ENCODE measurements at regions not wholly inside any gene's neighbourhood (a gene's known extent, or its start where the extent isn't known, plus 50 kb on each side); places are given as distances from the start of the nearest gene placed in this dataset.

DNA sequence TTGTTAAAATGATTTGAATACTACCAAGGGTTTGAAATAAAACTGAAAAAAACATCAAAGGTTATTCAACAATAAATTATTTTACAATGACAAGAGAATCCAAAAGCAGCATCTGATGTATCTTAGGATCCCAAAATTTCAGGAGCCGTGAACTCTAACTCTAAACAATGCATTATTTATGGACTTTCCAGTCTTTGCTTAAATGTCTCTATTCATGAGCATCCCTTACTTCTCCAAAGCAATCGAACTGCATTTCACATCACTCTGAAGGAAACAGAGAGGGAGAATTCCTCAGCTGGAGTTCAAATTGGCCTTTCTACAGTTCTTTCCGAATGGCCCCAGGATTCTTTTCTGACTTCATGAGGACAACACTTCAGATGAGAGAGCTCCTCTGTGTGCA lies 229.1 kb downstream of the CBLN4 start:
- intact Hi-C loops (cut with micrococcal nuclease; ENCODE audit: unreplicated experiment) = no loop called here
- POLR2A ChIA-PET (ENCODE audit: low non-redundant PET) = no interaction called here

DNA sequence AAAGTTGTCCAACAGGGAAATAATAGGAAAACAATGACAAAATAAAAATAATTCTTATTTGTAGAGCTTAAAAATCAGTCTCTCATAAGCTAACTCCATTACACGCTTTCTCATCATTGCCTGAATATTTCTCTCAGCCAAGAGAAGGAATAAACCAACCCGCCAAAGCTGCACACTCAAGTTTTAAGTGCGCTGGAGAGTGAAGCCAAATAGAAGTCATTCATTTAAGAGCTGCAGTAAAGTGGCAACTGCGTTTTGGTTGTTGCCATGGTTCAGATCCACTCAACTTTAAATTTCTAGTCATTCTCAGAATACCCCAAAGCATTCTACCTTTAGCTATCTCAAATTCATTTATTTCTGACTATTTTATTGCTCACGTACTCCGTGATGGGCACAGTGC lies 230.7 kb downstream of the CBLN4 start:
- Histone ChIP-seq H3K27me3 (replicated peaks; ENCODE audit: insufficient read depth, low read depth, low read length, poor library complexity) (no peaks in the 10 kb centered on the region), H3K9me3 (ENCODE audit: low read depth, low read length, poor library complexity, severe bottlenecking) (peaks cover 13% of the 10 kb centered on the region), H3K27ac (ENCODE audit: low read depth, low read length, poor library complexity, severe bottlenecking) (no peak overlapping the region), H3K4me3 (ENCODE audit: low read depth, low read length, poor library complexity, severe bottlenecking) (no peak overlapping the region), H3K4me1 (ENCODE audit: insufficient read depth, low read length, poor library complexity, severe bottlenecking) (no peaks in the 10 kb centered on the region), H3K36me3 (ENCODE audit: insufficient read depth, low read length, poor library complexity, severe bottlenecking) (no peaks in the 10 kb centered on the region)
- ChIA-PET POLR2A (ENCODE audit: low non-redundant PET) (interaction anchor here (0.6 kb wide), 1 partner anchor 134 kb away, joined by 3 read pairs; no protein-coding TSS in a partner anchor), CTCF (no interaction called here)
- DNase-seq (ENCODE audit: low spot score) = no peak
- no peak for TF ChIP-seq EZH2 (IDR thresholded peaks at IDR 0.05; ENCODE audit: borderline replicate concordance, low read depth, low read length, poor library complexity, severe bottlenecking)
- TF ChIP-seq, protein P1, sequence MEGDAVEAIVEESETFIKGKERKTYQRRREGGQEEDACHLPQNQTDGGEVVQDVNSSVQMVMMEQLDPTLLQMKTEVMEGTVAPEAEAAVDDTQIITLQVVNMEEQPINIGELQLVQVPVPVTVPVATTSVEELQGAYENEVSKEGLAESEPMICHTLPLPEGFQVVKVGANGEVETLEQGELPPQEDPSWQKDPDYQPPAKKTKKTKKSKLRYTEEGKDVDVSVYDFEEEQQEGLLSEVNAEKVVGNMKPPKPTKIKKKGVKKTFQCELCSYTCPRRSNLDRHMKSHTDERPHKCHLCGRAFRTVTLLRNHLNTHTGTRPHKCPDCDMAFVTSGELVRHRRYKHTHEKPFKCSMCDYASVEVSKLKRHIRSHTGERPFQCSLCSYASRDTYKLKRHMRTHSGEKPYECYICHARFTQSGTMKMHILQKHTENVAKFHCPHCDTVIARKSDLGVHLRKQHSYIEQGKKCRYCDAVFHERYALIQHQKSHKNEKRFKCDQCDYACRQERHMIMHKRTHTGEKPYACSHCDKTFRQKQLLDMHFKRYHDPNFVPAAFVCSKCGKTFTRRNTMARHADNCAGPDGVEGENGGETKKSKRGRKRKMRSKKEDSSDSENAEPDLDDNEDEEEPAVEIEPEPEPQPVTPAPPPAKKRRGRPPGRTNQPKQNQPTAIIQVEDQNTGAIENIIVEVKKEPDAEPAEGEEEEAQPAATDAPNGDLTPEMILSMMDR (conservative IDR thresholded peaks at IDR 0.05; ENCODE audit: low read depth, low read length) = no peak
- intact Hi-C loops (cut with micrococcal nuclease; ENCODE audit: unreplicated experiment) = no loop called here
- BruUV-seq (replicated peaks) = no TSS peak

More for the DNA sequence above, 229.1 kb downstream of the CBLN4 start:
- Histone ChIP-seq H3K27ac (ENCODE audit: low read depth, low read length, poor library complexity, severe bottlenecking) (no peak overlapping the region), H3K4me1 (ENCODE audit: insufficient read depth, low read length, poor library complexity, severe bottlenecking) (no peaks in the 10 kb centered on the region), H3K9me3 (ENCODE audit: low read depth, low read length, poor library complexity, severe bottlenecking) (peaks cover 13% of the 10 kb centered on the region), H3K36me3 (ENCODE audit: insufficient read depth, low read length, poor library complexity, severe bottlenecking) (no peaks in the 10 kb centered on the region), H3K27me3 (replicated peaks; ENCODE audit: insufficient read depth, low read depth, low read length, poor library complexity) (no peaks in the 10 kb centered on the region), H3K4me3 (ENCODE audit: low read depth, low read length, poor library complexity, severe bottlenecking) (no peak overlapping the region)
- CTCF ChIA-PET = no interaction called here
- TF ChIP-seq EZH2 (IDR thresholded peaks at IDR 0.05; ENCODE audit: borderline replicate concordance, low read depth, low read length, poor library complexity, severe bottlenecking) = no peak
- TF ChIP-seq, protein P1 (conservative IDR thresholded peaks at IDR 0.05; ENCODE audit: low read depth, low read length) = no peak
- DNase-seq (ENCODE audit: low spot score) = no peak
- no TSS peak for BruUV-seq (replicated peaks)

DNA sequence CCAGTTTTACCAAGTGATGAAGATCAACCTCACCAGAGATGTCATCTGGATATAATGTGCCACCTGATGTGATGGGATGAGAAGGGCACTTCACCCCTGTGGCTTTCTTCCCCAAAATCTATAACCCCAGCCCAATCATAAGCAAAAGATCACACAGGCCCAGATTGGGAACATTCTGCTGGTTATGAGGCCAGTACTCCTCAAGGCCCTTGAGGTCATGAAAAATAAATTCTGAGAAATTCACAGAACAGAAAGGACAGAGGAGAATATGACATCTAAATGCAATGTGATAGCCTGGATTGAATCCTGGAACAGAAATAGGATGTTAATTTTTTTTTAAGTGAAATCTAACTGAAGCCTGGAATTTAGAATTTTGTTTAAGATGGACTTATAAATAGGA lies 243.5 kb downstream of the CBLN4 start:
- POLR2A ChIA-PET (ENCODE audit: low non-redundant PET) = no interaction called here
- Histone ChIP-seq H3K27ac (ENCODE audit: low read depth, low read length, poor library complexity, severe bottlenecking) (no peak overlapping the region), H3K4me3 (ENCODE audit: low read depth, low read length, poor library complexity, severe bottlenecking) (no peak overlapping the region), H3K4me1 (ENCODE audit: insufficient read depth, low read length, poor library complexity, severe bottlenecking) (no peaks in the 10 kb centered on the region), H3K9me3 (ENCODE audit: low read depth, low read length, poor library complexity, severe bottlenecking) (peaks cover 38% of the 10 kb centered on the region), H3K27me3 (replicated peaks; ENCODE audit: insufficient read depth, low read depth, low read length, poor library complexity) (no peaks in the 10 kb centered on the region), H3K36me3 (ENCODE audit: insufficient read depth, low read length, poor library complexity, severe bottlenecking) (no peaks in the 10 kb centered on the region)
- intact Hi-C loops (cut with micrococcal nuclease; ENCODE audit: unreplicated experiment) = no loop called here
- DNase-seq (ENCODE audit: low spot score) = no peak
- TF ChIP-seq, protein P1 (conservative IDR thresholded peaks at IDR 0.05; ENCODE audit: low read depth, low read length) = no peak
- no peak for TF ChIP-seq EZH2 (IDR thresholded peaks at IDR 0.05; ENCODE audit: borderline replicate concordance, low read depth, low read length, poor library complexity, severe bottlenecking)
- no TSS peak for BruUV-seq (replicated peaks)
- CTCF ChIA-PET = no interaction called here
